ENCODE measurements at regions not wholly inside any gene's neighbourhood (a gene's known extent, or its start where the extent isn't known, plus 50 kb on each side); places are given as distances from the start of the nearest gene placed in this dataset.

DNA sequence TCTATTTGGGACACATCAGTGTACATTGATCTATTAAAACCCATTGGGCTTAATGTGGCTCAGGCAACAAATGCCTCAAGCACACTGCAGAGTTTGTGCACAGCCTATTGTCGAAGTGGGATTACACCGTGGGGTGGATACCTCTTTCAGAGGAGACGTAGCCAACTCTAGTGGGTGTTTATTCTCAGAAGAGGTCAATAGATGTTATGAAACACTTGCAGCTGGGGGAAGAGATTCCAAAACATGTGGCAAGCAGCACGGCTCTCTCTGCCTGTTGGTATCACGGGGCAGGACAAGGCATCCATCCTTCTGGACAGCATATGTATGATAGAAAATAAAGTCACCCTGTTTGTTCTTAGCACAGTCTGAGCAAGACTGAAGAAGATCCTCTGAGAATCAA, 121.4 kb upstream of the COPS8 start (continued):
- TF ChIP-seq NONO (IDR thresholded peaks at IDR 0.05) (no peak), NONO (CRISPR knock-in tag; conservative IDR thresholded peaks at IDR 0.05) (no peak), SAP130 (CRISPR knock-in tag; IDR thresholded peaks at IDR 0.05; ENCODE audit: low read depth) (no peak), ZNF670 (CRISPR knock-in tag; IDR thresholded peaks at IDR 0.05; ENCODE audit: borderline replicate concordance) (no peak), ETV6 (CRISPR knock-in tag; conservative IDR thresholded peaks at IDR 0.05) (no peak), SUZ12 (IDR thresholded peaks at IDR 0.05; ENCODE audit: low read depth, low read length) (no peak), JUND (CRISPR knock-in tag; IDR thresholded peaks at IDR 0.05) (no peak), ZNF501 (CRISPR knock-in tag; IDR thresholded peaks at IDR 0.05) (peak; percentile 30; the same call in 1 of the 2 replicates), ZNF101 (CRISPR knock-in tag; IDR thresholded peaks at IDR 0.05; ENCODE audit: borderline replicate concordance, low read depth) (no peak)
- TF ChIP-seq, protein P1, sequence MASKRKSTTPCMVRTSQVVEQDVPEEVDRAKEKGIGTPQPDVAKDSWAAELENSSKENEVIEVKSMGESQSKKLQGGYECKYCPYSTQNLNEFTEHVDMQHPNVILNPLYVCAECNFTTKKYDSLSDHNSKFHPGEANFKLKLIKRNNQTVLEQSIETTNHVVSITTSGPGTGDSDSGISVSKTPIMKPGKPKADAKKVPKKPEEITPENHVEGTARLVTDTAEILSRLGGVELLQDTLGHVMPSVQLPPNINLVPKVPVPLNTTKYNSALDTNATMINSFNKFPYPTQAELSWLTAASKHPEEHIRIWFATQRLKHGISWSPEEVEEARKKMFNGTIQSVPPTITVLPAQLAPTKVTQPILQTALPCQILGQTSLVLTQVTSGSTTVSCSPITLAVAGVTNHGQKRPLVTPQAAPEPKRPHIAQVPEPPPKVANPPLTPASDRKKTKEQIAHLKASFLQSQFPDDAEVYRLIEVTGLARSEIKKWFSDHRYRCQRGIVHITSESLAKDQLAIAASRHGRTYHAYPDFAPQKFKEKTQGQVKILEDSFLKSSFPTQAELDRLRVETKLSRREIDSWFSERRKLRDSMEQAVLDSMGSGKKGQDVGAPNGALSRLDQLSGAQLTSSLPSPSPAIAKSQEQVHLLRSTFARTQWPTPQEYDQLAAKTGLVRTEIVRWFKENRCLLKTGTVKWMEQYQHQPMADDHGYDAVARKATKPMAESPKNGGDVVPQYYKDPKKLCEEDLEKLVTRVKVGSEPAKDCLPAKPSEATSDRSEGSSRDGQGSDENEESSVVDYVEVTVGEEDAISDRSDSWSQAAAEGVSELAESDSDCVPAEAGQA (IDR thresholded peaks at IDR 0.05; ENCODE audit: low read depth) = no peak
- TF ChIP-seq, protein P1 (CRISPR knock-in tag; IDR thresholded peaks at IDR 0.05; ENCODE audit: borderline replicate concordance) = no peak
- TF ChIP-seq, protein P2, sequence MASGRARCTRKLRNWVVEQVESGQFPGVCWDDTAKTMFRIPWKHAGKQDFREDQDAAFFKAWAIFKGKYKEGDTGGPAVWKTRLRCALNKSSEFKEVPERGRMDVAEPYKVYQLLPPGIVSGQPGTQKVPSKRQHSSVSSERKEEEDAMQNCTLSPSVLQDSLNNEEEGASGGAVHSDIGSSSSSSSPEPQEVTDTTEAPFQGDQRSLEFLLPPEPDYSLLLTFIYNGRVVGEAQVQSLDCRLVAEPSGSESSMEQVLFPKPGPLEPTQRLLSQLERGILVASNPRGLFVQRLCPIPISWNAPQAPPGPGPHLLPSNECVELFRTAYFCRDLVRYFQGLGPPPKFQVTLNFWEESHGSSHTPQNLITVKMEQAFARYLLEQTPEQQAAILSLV (CRISPR knock-in tag; IDR thresholded peaks at IDR 0.05; ENCODE audit: borderline replicate concordance) = no peak

Data from HepG2 (cell line).